ENCODE measurements at regions not wholly inside any gene's neighbourhood (a gene's known extent, or its start where the extent isn't known, plus 50 kb on each side); places are given as distances from the start of the nearest gene placed in this dataset.

GRCh38 chr13:73998631-73999030 is 135.6 kb downstream of the KLF12 start:
- H3K4me2 ChIP-seq (ENCODE audit: low read length), result no peak overlapping the region
- peaks cover 5% of the 10 kb centered on the region for H3K36me3 ChIP-seq (ENCODE audit: insufficient read depth, low read length)

DNA sequence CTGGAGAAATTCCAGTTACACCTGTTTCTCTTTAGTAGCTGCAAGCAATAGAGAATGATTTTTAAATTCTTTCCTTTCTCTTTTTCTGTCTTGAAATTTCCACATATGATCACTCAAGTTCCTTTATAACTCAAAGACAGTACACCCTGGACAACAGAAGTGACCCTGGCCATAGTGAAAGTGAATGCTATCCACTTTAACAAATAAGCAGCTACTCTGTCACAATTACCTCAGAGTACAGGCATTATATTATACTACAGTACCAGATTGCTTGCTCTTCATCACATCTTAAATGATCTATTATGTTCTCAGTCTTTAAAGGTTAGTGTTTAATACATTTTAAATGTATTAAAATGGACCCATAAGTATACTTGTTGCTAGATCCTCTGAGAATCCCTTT is 136.2 kb downstream of the KLF12 start:
- Histone ChIP-seq H3K36me3 (ENCODE audit: insufficient read depth, low read length) (peaks cover 6% of the 10 kb centered on the region), H3K27me3 (ENCODE audit: control insufficient read depth, insufficient read depth, low read length) (no peaks in the 10 kb centered on the region)

More at GRCh38 chr13:73998631-73999030, 135.6 kb downstream of the KLF12 start:
- no peaks in the 10 kb centered on the region for H3K27me3 ChIP-seq (ENCODE audit: control insufficient read depth, insufficient read depth, low read length)
- H3K9ac ChIP-seq (ENCODE audit: low read depth, low read length), result no peak overlapping the region
- H3K4me3 ChIP-seq (ENCODE audit: low read length), result no peak overlapping the region
- no peaks in the 10 kb centered on the region for H3K9me3 ChIP-seq (replicated peaks; ENCODE audit: low read length)
- H3K4me1 ChIP-seq (ENCODE audit: control insufficient read depth, insufficient read depth, low read length), result peaks cover 7% of the 10 kb centered on the region

DNA sequence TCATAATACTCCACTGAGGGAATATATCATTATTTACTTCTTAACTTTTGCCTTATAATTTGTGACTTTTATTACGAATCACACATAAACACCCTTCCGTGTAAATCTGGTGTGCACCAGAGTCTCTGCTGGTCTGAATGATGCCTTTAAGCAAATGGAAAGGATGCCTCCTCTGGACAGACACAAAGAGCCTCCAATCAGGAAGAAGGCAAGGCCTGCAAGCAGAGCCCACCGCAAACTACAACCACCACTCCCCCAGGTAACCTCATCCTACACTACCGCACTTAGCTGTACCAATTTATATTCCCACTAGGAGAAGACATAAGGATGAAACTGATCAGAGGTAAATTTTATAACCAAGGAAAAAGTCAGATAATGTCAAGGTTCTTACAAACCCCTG is 137.6 kb downstream of the KLF12 start:
- Histone ChIP-seq H3K4me1 (ENCODE audit: control insufficient read depth, insufficient read depth, low read length) (no peaks in the 10 kb centered on the region), H3K9ac (ENCODE audit: low read depth, low read length) (no peak overlapping the region), H3K4me3 (ENCODE audit: low read length) (no peak overlapping the region), H3K27me3 (ENCODE audit: control insufficient read depth, insufficient read depth, low read length) (no peaks in the 10 kb centered on the region), H3K4me2 (ENCODE audit: low read length) (no peak overlapping the region), H3K9me3 (replicated peaks; ENCODE audit: low read length) (no peaks in the 10 kb centered on the region), H3K36me3 (ENCODE audit: insufficient read depth, low read length) (peaks cover 17% of the 10 kb centered on the region)

More for the DNA sequence above, 136.2 kb downstream of the KLF12 start:
- H3K4me2 ChIP-seq (ENCODE audit: low read length), result no peak overlapping the region
- peaks cover under 1% of the 10 kb centered on the region for H3K4me1 ChIP-seq (ENCODE audit: control insufficient read depth, insufficient read depth, low read length)
- H3K9me3 ChIP-seq (replicated peaks; ENCODE audit: low read length), result no peaks in the 10 kb centered on the region
- no peak overlapping the region for H3K4me3 ChIP-seq (ENCODE audit: low read length)
- H3K9ac ChIP-seq (ENCODE audit: low read depth, low read length), result no peak overlapping the region

DNA sequence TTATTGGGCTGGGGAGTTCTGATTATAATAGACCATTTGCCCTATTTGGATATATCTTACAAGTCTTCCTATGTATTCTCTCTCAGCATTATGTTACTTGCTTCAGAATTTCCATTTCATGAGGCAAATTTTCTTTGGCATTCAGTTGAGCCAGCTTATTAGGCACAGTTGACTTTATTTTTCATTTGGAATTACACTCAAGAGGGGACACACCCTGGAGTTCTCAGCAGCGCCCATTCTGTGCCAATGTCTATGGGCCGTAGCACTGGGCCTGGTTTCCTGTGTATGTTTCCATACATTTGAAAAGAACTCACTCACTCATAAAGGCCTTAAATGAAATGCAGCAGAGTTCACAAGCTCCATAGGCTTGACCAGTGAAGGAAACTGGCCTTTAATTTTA is 138.5 kb downstream of the KLF12 start:
- Histone ChIP-seq H3K4me3 (ENCODE audit: low read length) (no peak overlapping the region), H3K9ac (ENCODE audit: low read depth, low read length) (no peak overlapping the region), H3K4me2 (ENCODE audit: low read length) (no peak overlapping the region), H3K27me3 (ENCODE audit: control insufficient read depth, insufficient read depth, low read length) (no peaks in the 10 kb centered on the region), H3K36me3 (ENCODE audit: insufficient read depth, low read length) (peaks cover 17% of the 10 kb centered on the region), H3K9me3 (replicated peaks; ENCODE audit: low read length) (no peaks in the 10 kb centered on the region), H3K4me1 (ENCODE audit: control insufficient read depth, insufficient read depth, low read length) (no peaks in the 10 kb centered on the region)

- no peak overlapping the region for H3K4me3 ChIP-seq (ENCODE audit: low read length)
- H3K27me3 ChIP-seq (ENCODE audit: control insufficient read depth, insufficient read depth, low read length), result no peaks in the 10 kb centered on the region
- peaks cover 17% of the 10 kb centered on the region for H3K36me3 ChIP-seq (ENCODE audit: insufficient read depth, low read length)
- no peaks in the 10 kb centered on the region for H3K9me3 ChIP-seq (replicated peaks; ENCODE audit: low read length)
- no peak overlapping the region for H3K9ac ChIP-seq (ENCODE audit: low read depth, low read length)
- no peaks in the 10 kb centered on the region for H3K4me1 ChIP-seq (ENCODE audit: control insufficient read depth, insufficient read depth, low read length)
- H3K4me2 ChIP-seq (ENCODE audit: low read length), result no peak overlapping the region
Observed at GRCh38 chr13:73993661-73994060, 140.5 kb downstream of the KLF12 start.

GRCh38 chr13:73991884-73992283 is 142.3 kb downstream of the KLF12 start:
- H3K9me3 ChIP-seq (replicated peaks; ENCODE audit: low read length), result no peaks in the 10 kb centered on the region
- H3K4me2 ChIP-seq (ENCODE audit: low read length), result no peak overlapping the region
- H3K9ac ChIP-seq (ENCODE audit: low read depth, low read length), result no peak overlapping the region
- H3K4me1 ChIP-seq (ENCODE audit: control insufficient read depth, insufficient read depth, low read length), result no peaks in the 10 kb centered on the region
- peaks cover 17% of the 10 kb centered on the region for H3K36me3 ChIP-seq (ENCODE audit: insufficient read depth, low read length)
- H3K27me3 ChIP-seq (ENCODE audit: control insufficient read depth, insufficient read depth, low read length), result no peaks in the 10 kb centered on the region
- no peak overlapping the region for H3K4me3 ChIP-seq (ENCODE audit: low read length)

DNA sequence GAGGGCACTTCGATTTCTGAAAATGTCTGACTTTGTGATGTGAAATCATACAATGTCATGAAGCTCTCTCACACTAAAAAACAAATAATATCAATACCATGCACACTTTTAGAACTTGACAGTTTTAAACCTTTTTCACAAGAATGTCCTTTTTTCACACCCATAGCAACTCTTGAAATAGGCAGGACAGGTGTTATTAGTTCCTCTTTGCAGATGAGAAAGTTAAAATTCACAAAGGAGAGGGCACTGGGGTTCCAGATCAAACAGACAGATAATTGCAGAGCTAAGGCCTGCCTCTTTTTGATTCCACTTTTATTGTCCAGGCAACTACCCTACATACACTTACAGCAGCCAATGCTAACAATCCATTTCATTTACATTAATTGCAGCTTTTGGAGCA is 142.8 kb downstream of the KLF12 start:
- Histone ChIP-seq H3K36me3 (ENCODE audit: insufficient read depth, low read length) (peaks cover 17% of the 10 kb centered on the region), H3K9me3 (replicated peaks; ENCODE audit: low read length) (no peaks in the 10 kb centered on the region), H3K4me3 (ENCODE audit: low read length) (no peak overlapping the region), H3K4me1 (ENCODE audit: control insufficient read depth, insufficient read depth, low read length) (no peaks in the 10 kb centered on the region), H3K9ac (ENCODE audit: low read depth, low read length) (no peak overlapping the region), H3K27me3 (ENCODE audit: control insufficient read depth, insufficient read depth, low read length) (no peaks in the 10 kb centered on the region), H3K4me2 (ENCODE audit: low read length) (no peak overlapping the region)

GRCh38 chr13:73989244-73989843 is 144.9 kb downstream of the KLF12 start:
- Histone ChIP-seq H3K4me1 (ENCODE audit: control insufficient read depth, insufficient read depth, low read length) (no peaks in the 10 kb centered on the region), H3K9ac (ENCODE audit: low read depth, low read length) (no peak overlapping the region), H3K36me3 (ENCODE audit: insufficient read depth, low read length) (peaks cover 28% of the 10 kb centered on the region), H3K4me2 (ENCODE audit: low read length) (no peak overlapping the region), H3K4me3 (ENCODE audit: low read length) (no peak overlapping the region), H3K9me3 (replicated peaks; ENCODE audit: low read length) (no peaks in the 10 kb centered on the region), H3K27me3 (ENCODE audit: control insufficient read depth, insufficient read depth, low read length) (no peaks in the 10 kb centered on the region)

- H3K36me3 ChIP-seq (ENCODE audit: insufficient read depth, low read length), result peaks cover 29% of the 10 kb centered on the region
- H3K27me3 ChIP-seq (ENCODE audit: control insufficient read depth, insufficient read depth, low read length), result no peaks in the 10 kb centered on the region
- no peaks in the 10 kb centered on the region for H3K9me3 ChIP-seq (replicated peaks; ENCODE audit: low read length)
- no peak overlapping the region for H3K4me3 ChIP-seq (ENCODE audit: low read length)
- H3K9ac ChIP-seq (ENCODE audit: low read depth, low read length), result no peak overlapping the region
- no peak overlapping the region for H3K4me2 ChIP-seq (ENCODE audit: low read length)
- no peaks in the 10 kb centered on the region for H3K4me1 ChIP-seq (ENCODE audit: control insufficient read depth, insufficient read depth, low read length)
Observed at GRCh38 chr13:73988461-73988860, 145.7 kb downstream of the KLF12 start.

- no peak overlapping the region for H3K4me2 ChIP-seq (ENCODE audit: low read length)
- peaks cover 4% of the 10 kb centered on the region for H3K4me1 ChIP-seq (ENCODE audit: control insufficient read depth, insufficient read depth, low read length)
- no peaks in the 10 kb centered on the region for H3K27me3 ChIP-seq (ENCODE audit: control insufficient read depth, insufficient read depth, low read length)
- no peak overlapping the region for H3K4me3 ChIP-seq (ENCODE audit: low read length)
- H3K9me3 ChIP-seq (replicated peaks; ENCODE audit: low read length), result no peaks in the 10 kb centered on the region
- peaks cover 27% of the 10 kb centered on the region for H3K36me3 ChIP-seq (ENCODE audit: insufficient read depth, low read length)
- no peak overlapping the region for H3K9ac ChIP-seq (ENCODE audit: low read depth, low read length)
Observed at GRCh38 chr13:73987618-73988017, 146.6 kb downstream of the KLF12 start.

DNA sequence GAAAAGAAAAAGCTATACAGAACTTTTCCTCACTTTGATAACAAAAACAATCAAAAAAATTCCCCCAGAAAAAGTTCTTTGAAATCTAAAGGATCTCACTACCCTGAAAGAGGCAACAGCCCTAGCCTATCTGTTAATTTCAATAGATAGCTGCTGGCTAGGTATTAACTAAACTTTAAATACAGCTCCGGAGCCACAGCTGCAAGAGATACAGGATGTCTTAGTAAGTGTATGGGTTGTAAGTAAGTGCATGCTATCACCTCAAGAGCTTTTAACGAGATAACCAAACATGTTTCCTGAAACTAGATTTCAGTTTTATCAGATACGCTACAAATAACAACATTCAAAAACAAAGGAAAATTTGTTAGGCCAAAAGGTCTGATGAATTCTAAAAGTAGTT is 148.4 kb downstream of the KLF12 start:
- H3K27me3 ChIP-seq (ENCODE audit: control insufficient read depth, insufficient read depth, low read length), result no peaks in the 10 kb centered on the region
- H3K9ac ChIP-seq (ENCODE audit: low read depth, low read length), result no peak overlapping the region
- H3K9me3 ChIP-seq (replicated peaks; ENCODE audit: low read length), result no peaks in the 10 kb centered on the region
- no peak overlapping the region for H3K4me2 ChIP-seq (ENCODE audit: low read length)
- H3K4me1 ChIP-seq (ENCODE audit: control insufficient read depth, insufficient read depth, low read length), result peaks cover 4% of the 10 kb centered on the region
- peaks cover 18% of the 10 kb centered on the region for H3K36me3 ChIP-seq (ENCODE audit: insufficient read depth, low read length)
- no peak overlapping the region for H3K4me3 ChIP-seq (ENCODE audit: low read length)

- Histone ChIP-seq H3K9ac (ENCODE audit: low read depth, low read length) (no peak overlapping the region), H3K4me3 (ENCODE audit: low read length) (no peak overlapping the region), H3K27me3 (ENCODE audit: control insufficient read depth, insufficient read depth, low read length) (no peaks in the 10 kb centered on the region), H3K4me1 (ENCODE audit: control insufficient read depth, insufficient read depth, low read length) (peaks cover 4% of the 10 kb centered on the region), H3K36me3 (ENCODE audit: insufficient read depth, low read length) (peaks cover 18% of the 10 kb centered on the region), H3K4me2 (ENCODE audit: low read length) (no peak overlapping the region), H3K9me3 (replicated peaks; ENCODE audit: low read length) (no peaks in the 10 kb centered on the region)
Observed at GRCh38 chr13:73984949-73985691, 149.1 kb downstream of the KLF12 start.

Measured in skeletal muscle satellite cell (primary cell).